ENCODE measurements at regions not wholly inside any gene's neighbourhood (a gene's known extent, or its start where the extent isn't known, plus 50 kb on each side); places are given as distances from the start of the nearest gene placed in this dataset.

GRCh38 chr3:177824841-177825240, 627.6 kb upstream of the TBL1XR1 start:
- H3K27ac ChIP-seq = peak overlapping the region; percentile 46 to 72 (median 67)
- H3K36me3 ChIP-seq = no peaks in the 10 kb centered on the region
- H3K9me3 ChIP-seq = no peaks in the 10 kb centered on the region
- ATAC-seq = no peak
- DNase-seq = no peak
- H3K27me3 ChIP-seq = no peaks in the 10 kb centered on the region
- H3K4me3 ChIP-seq = no peak overlapping the region
- TF ChIP-seq POLR2A (IDR thresholded peaks at IDR 0.05) (no peak), CTCF (IDR thresholded peaks at IDR 0.05 in 4 of 5, conservative IDR thresholded peaks at IDR 0.05 in 1 of 5) (no peak)
- in situ Hi-C loops (cut with MboI; ENCODE audit: low sequenced_read_pairs in 4 of 4) (no loop called here), intact Hi-C loops (cut with DNase I; ENCODE audit: low total_unique reads) (no loop called here)
- H3K4me1 ChIP-seq = peaks cover 22 to 30% of the 10 kb centered on the region in 2 donors

GRCh38 chr3:177826253-177826652, 629.0 kb upstream of the TBL1XR1 start:
- Histone ChIP-seq H3K4me3 (no peak overlapping the region), H3K27ac (no peak overlapping the region), H3K36me3 (no peaks in the 10 kb centered on the region), H3K4me1 (peaks cover 21 to 30% of the 10 kb centered on the region in 2 donors), H3K27me3 (no peaks in the 10 kb centered on the region), H3K9me3 (no peaks in the 10 kb centered on the region)
- ATAC-seq (no peak), DNase-seq (no peak)
- in situ Hi-C loops (cut with MboI; ENCODE audit: low sequenced_read_pairs in 4 of 4) = no loop called here
- TF ChIP-seq POLR2A (IDR thresholded peaks at IDR 0.05) (no peak), CTCF (IDR thresholded peaks at IDR 0.05 in 4 of 5, conservative IDR thresholded peaks at IDR 0.05 in 1 of 5) (no peak)
- intact Hi-C loops (cut with DNase I; ENCODE audit: low total_unique reads) = no loop called here

- no peak overlapping the region for H3K27ac ChIP-seq
These were observed 630.4 kb upstream of the TBL1XR1 start for GRCh38 chr3:177827511-177828207.

GRCh38 chr3:177828208-177828565, 630.9 kb upstream of the TBL1XR1 start:
- H3K27ac ChIP-seq = no peak overlapping the region
- intact Hi-C loops (cut with DNase I; ENCODE audit: low total_unique reads) = no loop called here

More at GRCh38 chr3:177827511-177828207, 630.4 kb upstream of the TBL1XR1 start:
- no peak for ATAC-seq
- in situ Hi-C loops (cut with MboI; ENCODE audit: low sequenced_read_pairs in 4 of 4) = no loop called here
- intact Hi-C loops (cut with DNase I; ENCODE audit: low total_unique reads) = no loop called here
- Histone ChIP-seq H3K27me3 (no peaks in the 10 kb centered on the region), H3K4me1 (peaks cover 21 to 28% of the 10 kb centered on the region in 2 donors), H3K9me3 (no peaks in the 10 kb centered on the region), H3K36me3 (no peaks in the 10 kb centered on the region), H3K4me3 (no peak overlapping the region)
- TF ChIP-seq POLR2A (IDR thresholded peaks at IDR 0.05) = no peak
- no peak for TF ChIP-seq CTCF (IDR thresholded peaks at IDR 0.05 in 4 of 5, conservative IDR thresholded peaks at IDR 0.05 in 1 of 5)
- DNase-seq = no peak

More at GRCh38 chr3:177828208-177828565, 630.9 kb upstream of the TBL1XR1 start:
- no peak overlapping the region for H3K4me3 ChIP-seq
- no peaks in the 10 kb centered on the region for H3K27me3 ChIP-seq
- in situ Hi-C loops (cut with MboI; ENCODE audit: low sequenced_read_pairs in 4 of 4) = no loop called here
- TF ChIP-seq CTCF (IDR thresholded peaks at IDR 0.05 in 4 of 5, conservative IDR thresholded peaks at IDR 0.05 in 1 of 5) (no peak), POLR2A (IDR thresholded peaks at IDR 0.05) (no peak)
- H3K9me3 ChIP-seq = no peaks in the 10 kb centered on the region
- H3K4me1 ChIP-seq = peaks cover 21 to 23% of the 10 kb centered on the region in 2 donors
- DNase-seq = no peak
- H3K36me3 ChIP-seq = no peaks in the 10 kb centered on the region
- ATAC-seq = no peak
